Eye (tissue), 1 donor: ENCODE measurements at regions not wholly inside any gene's neighbourhood (a gene's known extent, or its start where the extent isn't known, plus 50 kb on each side); places are given as distances from the start of the nearest gene placed in this dataset.
A peak's percentile ranks its signal among the peaks of the same experiment; 100 is the strongest.
"Not testable (repeated sequence)": the region's sequence is repeated elsewhere in the genome, so short reads cannot be mapped to it uniquely, and the experiment has no call there.

Experiments used
- DNase-seq: peaks from one replicate; pipeline ENCODE4 v3.0.0-alpha.2; 2015

GRCh38 chr15:62413786-62414185 is 248.7 kb upstream of the C2CD4B start:
- DNase-seq: no peak

DNA sequence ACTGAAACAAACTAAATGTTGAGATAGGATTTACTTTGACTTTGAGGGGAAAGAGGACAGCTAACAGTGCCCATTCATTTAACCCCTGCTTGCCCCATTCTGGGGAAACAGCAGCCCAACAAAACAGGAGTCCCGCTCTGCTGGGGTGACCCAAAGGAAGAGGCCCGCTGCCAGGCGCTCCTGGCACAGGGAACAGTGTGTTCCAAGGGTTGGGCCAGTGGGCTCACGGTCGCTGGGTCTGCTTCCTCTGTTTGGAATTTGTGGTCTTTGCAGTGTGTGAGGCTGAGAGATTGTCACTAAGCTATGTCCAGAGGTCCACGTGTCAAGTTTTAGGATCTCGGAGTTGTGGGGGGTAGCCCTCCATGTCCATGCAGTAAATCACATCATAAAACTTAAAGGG is 250.4 kb upstream of the C2CD4B start:
- DNase-seq: no peak

DNA sequence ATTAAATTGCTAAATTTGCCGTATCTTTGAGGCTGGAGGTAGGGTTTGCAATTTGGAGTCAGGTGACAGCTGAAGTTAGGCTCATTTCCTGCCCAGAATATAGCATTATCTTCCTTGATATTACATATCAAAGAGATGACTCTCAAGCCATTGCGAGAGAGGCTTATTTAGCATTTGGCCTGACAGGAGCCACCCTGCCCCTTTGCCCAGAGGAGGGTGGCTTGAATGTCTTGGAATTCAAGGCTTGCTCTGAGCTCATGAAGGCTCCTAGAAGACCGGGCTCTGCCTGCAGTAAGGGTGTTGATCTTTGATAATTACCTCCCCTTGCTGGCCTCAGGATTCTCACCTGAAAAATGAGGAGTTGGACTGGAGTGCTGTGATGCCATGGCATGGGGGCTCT is 251.4 kb upstream of the C2CD4B start:
- no peak for DNase-seq

GRCh38 chr15:62417439-62417838 is 252.4 kb upstream of the C2CD4B start:
- no peak for DNase-seq

DNA sequence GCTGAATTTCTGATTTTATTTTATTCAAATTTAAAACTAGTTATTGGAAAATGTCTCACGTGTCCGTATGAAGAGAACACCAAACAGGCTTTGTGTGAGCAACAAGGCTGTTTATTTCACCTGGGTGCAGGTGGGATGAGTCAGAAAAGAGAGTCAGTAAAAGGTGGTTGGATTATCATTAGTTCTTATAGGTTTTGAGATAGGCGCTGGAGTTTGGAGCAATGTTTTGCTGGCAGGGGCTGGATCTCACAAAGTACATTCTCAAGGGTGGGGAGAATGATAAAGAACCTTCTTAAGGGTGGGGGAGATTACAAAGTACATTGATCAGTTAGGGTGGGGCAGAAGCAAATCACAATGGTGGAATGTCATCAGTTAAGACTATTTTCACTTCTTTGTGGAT is 253.4 kb upstream of the C2CD4B start:
- not testable (repeated sequence) for DNase-seq

- DNase-seq: no peak
Observed at GRCh38 chr15:62419192-62419591, 254.1 kb upstream of the C2CD4B start.

DNA sequence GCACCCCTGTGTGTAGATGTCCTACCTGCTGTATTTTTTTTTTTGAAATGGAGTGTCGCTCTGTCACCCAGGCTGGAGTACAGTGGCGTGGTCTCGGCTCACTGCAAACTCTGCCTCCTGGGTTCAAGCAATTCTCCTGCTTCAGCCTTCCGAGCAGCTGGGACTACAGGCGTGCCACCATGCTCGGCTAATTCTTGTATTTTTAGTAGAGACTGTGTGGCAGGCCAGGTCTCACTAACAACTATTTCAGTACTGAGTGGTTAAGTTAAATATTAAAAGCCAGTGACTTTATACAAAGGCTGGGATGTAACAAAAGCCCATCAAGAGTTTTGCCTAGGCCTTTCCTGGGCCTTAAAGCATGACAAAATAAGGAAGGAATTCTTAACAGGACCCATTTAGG is 255.3 kb upstream of the C2CD4B start:
- not testable (repeated sequence) for DNase-seq

DNA sequence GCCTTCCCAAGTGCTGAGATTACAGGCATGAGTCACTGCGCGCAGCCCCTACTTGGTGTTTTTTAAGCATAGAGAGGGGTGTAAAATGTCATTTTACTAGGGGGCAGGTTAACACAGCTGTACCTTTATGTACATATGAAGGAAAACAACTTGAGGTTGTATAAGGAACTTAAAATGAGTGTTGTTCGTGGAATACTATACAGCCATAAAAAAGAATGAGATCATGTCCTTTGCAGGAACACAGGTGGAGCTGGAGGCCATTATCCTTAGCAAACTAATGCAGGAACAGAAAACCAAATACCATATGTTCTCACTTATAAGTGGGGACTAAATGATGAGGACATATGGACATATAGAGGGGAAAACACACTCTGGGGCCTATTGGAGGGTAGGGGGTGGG is 256.2 kb upstream of the C2CD4B start:
- DNase-seq: no peak

- no peak for DNase-seq
Observed at GRCh38 chr15:62426387-62426956, 261.4 kb upstream of the C2CD4B start.

DNA sequence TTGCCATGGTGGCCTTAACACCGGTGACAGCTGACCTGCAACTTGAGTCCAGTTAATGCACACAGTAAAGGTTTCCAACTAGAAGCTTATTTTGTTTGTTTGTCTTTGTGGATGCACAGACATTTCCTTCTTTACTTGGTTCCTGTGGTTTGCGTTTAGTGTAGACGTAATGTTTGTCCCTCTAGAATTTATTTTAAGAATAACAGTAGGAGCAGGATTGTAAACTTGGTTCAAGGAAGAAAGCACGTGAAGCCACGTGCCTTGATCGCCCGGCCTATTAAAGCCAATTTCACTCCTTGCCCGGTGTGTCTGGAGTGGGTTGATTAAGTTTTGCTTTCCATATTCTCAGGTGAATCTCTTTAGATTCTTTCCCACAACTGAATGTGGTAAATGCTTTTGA is 263.2 kb upstream of the C2CD4B start:
- no peak for DNase-seq

GRCh38 chr15:62428851-62429598 is 263.9 kb upstream of the C2CD4B start:
- DNase-seq: no peak

- no peak for DNase-seq
Observed at GRCh38 chr15:62430056-62430455, 265.0 kb upstream of the C2CD4B start.

DNA sequence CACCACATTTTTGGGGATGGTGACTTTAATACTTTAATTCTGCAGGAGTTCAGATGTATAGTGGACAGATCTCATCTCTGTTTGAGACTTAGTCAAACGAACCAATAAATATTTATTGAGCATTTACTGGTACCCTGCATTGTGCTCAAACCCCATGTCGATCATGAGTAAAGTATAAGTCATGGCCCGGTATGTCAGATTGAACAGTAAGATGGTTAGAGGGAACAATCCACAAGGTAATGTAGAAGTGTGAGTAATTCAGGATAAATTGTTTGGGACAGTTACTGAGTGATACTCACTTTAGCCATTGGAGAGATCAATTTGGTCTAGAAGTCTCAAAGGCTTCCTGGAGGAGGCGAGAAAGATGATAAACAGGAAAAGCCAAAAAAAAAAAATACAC is 265.5 kb upstream of the C2CD4B start:
- DNase-seq: no peak

GRCh38 chr15:62431008-62431797 is 266.1 kb upstream of the C2CD4B start:
- no peak for DNase-seq

DNA sequence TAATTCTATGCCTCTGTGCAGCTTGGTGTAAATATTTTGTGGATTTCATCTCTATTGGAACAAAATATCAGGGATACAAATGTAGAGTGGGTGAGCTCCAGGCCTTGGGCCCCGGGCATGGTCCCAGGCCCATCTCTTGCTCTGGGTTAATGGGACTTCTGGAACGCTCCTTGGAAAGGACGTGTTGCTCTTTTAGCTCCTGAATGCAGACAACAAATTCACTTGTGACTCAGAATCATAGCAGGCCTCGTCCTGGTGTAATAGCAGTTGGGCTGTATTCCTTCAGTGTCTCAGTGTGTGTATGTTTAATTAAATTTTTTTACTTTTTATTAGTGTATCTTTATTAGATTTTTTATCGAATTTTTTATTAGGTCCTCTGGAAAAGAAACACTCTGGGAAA is 266.7 kb upstream of the C2CD4B start:
- DNase-seq: no peak

GRCh38 chr15:62432702-62433398 is 267.8 kb upstream of the C2CD4B start:
- DNase-seq: no peak

DNA sequence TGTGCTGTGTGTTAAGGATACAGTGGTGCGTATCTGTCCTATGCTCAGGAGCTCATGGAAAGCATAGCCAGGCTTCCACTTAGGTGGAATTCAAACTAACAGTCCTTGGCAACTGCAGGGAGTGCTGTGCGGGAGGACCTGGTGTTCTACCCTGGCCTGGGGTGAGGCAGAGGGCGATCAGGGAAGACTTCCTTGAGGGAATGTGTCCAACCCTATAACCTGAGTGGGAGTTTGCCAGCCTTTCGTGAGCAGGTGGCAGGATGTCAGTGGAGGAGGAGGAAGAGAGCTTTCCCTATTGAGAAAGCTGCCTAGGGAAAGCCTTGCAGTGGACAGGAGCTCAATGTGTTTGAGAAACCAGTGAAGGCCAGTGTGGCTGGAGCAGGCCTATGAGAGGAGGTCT is 271.1 kb upstream of the C2CD4B start:
- DNase-seq: no peak

GRCh38 chr15:62437753-62438152 is 272.7 kb upstream of the C2CD4B start:
- DNase-seq: no peak

DNA sequence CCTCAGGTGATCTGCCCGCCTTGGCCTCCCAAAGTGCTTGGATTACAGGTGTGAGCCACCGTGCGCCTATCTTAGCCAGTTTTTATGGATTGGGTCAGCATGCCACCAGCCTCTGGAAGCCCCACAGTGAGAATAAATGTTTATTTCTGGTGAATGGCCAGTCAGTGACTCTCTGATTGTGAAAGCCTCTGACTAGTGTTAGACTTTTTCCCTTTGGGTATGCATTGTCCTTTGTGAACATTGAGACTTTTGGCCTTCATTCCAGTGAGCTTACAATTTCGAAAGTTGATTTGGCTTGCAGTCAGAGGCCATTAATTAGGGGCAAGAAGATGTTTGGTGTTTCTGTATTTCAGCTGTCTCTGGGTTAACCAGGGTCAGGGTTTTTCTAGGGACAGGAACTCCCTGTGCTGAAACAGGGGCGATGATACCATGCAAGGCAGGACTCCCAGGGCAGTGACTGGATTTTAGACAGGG is 274.5 kb upstream of the C2CD4B start:
- DNase-seq: no peak

GRCh38 chr15:62440362-62441105 is 275.4 kb upstream of the C2CD4B start:
- DNase-seq: peak; percentile 45

- no peak for DNase-seq
Observed at GRCh38 chr15:62444104-62445022, 279.3 kb upstream of the C2CD4B start.
